SK-MEL-5 (cell line): ENCODE measurements at regions not wholly inside any gene's neighbourhood (a gene's known extent, or its start where the extent isn't known, plus 50 kb on each side); places are given as distances from the start of the nearest gene placed in this dataset.

Experiments
- DNase-seq: peaks from one replicate; pipeline ENCODE4 v3.0.0-alpha.2; 2016; ENCODE audit warnings: low read depth, low spot score
- in situ Hi-C: cut with HindIII; loops from 2 replicates; pipeline ENCODE4 v1.10.0; 2016; ENCODE audit warnings: low sequenced_read_pairs, high pct_unique_total_duplicates, low pct_unique_long_range_greater_than_20kb

GRCh38 chr2:38509947-38510326, 92.8 kb downstream of the HNRNPLL start:
- no peak for DNase-seq
- in situ Hi-C loops = no loop called here

DNA sequence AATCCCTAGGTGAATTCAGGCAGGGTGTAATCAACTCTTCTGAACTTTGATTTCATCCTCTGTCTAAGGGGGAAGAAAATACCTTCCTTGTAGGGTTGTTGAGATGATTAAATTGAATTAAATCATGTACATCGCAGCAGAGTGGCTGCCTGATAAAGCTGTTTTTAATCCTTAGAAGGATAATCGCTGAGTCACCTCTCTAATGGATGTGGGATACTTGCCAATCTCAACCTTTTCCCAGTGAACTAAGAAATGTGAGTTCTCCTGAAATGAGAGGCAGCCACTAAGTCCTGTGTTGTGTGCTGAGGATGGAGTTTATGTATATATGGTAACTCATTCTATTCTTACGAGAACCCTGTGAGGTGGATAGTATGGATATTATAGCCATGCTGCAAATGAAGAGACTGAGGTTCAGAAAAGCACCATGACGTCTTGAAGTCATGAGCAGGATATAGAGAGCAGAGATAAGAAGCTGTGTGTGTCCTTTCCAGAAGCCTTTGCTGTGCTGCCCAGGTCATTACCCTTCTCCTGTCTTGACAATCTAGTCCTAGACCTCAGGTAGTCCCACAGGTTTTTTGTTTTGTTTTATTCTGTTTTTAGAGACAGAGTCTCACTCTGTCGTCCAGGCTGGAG, 93.3 kb downstream of the HNRNPLL start:
- in situ Hi-C loops = no loop called here
- DNase-seq = no peak

- DNase-seq = peak; percentile 97
- in situ Hi-C loops = no loop called here
Observed at GRCh38 chr2:38508311-38509039, 94.3 kb downstream of the HNRNPLL start.

DNA sequence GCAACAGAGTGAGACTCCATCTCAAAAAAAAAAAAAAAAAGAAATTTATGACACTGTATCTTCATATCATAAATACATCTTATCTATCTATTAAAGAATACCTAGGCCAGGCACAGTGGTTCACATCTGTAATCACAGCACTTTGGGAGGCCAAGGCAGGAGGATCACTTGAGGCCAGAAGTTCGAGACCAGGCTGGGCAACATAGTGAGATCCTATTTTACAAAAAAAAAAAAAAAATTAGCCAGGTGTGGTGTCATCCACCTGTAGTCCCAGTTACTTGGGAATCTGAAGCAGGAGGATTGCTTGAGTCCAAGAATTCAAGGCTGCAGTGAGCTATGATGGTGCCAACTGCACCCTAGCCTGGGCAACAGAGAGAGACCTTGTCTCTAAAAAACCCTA, 95.0 kb downstream of the HNRNPLL start:
- in situ Hi-C loops = no loop called here
- DNase-seq = no peak

DNA sequence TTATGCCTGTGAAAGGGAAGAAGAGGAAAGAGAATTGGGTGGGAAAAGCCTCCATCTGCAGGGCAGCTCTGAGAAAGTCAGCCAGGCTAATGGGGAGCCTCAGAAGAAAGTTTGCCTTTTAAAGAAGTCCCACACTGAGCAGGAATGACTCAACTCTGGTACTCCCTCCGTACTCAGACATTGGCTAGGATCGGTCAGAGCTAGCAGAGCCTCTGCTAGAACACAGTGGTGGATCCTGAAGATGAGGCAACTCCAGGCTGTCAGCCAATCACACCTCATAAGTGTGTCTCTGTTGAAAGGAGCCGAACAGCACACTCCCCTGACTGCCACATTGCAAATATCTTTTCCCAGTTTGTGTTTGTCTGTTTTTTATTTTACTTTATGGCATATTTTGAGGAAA, 96.9 kb downstream of the HNRNPLL start:
- DNase-seq = no peak
- in situ Hi-C loops = no loop called here

- in situ Hi-C loops = no loop called here
- DNase-seq = no peak
Observed at GRCh38 chr2:38504169-38504568, 98.6 kb downstream of the HNRNPLL start.

- in situ Hi-C loops = no loop called here
- DNase-seq = no peak
Observed at GRCh38 chr2:38502107-38502506, 100.6 kb downstream of the HNRNPLL start.

DNA sequence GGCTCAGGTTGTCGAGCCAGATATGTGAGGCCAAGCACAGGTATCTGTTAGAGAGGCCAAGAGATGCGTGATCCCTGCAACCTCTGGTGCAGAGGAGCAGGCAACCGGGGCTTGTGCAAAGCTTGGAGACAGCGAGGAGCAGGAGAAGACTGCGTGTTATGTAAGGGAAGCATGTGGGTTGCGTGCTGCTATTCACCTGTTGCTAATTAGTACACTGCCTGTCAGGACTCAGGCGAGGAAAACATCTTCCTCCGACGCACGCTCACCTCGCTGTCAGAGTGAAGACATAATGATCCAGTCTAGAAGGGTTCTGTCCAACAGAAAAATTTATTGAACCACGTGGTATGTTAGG, 102.5 kb downstream of the HNRNPLL start:
- in situ Hi-C loops = no loop called here
- DNase-seq = no peak

DNA sequence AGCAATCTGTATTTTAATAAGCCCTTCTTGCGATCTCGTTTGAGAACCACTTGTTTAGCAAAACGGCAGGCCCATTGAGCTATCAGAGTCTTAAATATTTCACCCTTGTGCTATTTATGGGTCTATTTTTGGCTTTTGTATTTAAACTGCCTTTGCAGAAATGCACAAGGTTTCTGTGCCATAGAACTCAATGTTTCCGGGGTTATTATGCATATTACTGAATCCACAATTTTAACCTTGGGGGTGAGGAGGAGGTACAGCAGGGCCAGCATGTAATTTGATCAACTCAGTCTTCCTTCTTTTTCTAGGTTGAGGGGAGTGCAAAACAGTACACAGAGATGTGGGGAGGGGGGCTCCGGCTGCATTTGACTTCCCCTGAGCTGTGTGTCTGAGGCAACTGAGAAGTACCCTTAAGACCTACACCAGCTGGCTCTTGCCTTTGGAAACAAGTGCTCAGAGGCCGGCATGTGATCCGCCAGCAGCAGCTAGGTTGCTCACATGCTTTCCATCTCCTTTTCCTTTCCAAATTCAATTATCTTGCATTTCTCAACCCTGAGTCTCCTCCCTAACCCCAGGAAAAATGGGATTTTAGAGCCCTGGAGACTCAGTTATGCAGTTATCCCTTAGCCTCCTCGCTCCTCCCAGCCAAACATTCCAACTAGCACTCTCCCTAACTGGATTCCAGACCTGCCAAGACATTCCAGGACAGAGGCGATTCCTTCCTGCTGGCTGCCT, 103.0 kb downstream of the HNRNPLL start:
- in situ Hi-C loops = no loop called here
- no peak for DNase-seq

DNA sequence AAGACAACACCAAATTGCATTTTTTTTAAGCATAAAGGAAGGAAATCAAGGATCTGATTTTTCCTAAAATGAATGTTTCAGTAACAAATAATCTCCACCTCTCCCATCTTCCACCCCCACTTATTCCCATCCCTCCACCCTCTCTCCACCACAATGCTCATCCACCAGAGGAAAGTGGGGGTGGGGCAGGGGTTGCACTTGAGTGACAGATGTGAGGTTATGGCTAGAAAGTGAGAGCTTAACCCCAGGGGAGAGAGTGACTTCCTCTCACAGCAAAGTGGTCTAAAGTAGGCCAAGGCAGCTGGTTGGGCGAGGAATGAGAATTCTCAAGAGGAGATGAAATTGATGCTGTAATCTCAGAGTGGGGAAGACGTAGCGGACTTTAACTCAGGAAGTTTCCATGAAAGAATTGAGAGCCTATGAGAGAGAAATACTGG, 104.7 kb downstream of the HNRNPLL start:
- DNase-seq = no peak
- in situ Hi-C loops = no loop called here

- no peak for DNase-seq
- in situ Hi-C loops = no loop called here
Observed at GRCh38 chr2:38497670-38498037, 105.1 kb downstream of the HNRNPLL start.

DNA sequence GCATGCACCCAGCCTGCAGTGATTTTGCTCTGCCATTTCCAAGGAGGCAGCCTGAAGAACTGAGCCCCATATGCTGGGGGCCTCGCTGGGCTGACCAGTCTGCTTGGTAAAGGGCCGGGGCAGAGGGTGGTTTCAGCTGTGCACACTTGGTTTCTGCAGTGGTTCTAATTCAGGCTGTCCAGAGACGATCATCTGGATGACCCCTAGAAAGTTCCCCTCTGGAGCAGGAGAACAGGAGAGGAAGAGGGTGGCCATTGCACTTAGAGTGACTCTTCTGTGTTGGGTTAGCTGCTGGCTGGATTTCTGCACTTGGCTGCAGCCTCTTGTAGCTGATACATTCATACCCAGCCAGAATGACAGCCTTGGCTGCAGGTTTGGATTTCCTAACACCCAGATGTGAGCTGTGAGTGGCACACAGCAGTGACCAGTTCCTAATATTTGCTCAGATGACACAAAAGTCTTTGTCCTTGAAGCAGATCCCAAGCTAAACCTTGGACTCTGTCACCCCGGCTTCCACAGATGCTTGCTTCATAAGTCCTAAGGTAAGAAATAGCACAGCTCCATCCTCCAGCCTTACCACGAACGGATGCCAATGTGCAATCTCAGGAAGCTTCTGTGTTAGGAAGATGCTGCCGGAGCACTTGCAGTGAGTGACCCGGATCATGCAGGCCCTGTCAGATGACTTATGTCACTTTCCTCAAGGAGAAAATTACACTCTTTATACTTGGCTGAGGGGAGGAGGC, 105.6 kb downstream of the HNRNPLL start:
- no peak for DNase-seq
- in situ Hi-C loops = no loop called here

- no peak for DNase-seq
- in situ Hi-C loops = no loop called here
Observed at GRCh38 chr2:38495880-38496279, 106.8 kb downstream of the HNRNPLL start.

DNA sequence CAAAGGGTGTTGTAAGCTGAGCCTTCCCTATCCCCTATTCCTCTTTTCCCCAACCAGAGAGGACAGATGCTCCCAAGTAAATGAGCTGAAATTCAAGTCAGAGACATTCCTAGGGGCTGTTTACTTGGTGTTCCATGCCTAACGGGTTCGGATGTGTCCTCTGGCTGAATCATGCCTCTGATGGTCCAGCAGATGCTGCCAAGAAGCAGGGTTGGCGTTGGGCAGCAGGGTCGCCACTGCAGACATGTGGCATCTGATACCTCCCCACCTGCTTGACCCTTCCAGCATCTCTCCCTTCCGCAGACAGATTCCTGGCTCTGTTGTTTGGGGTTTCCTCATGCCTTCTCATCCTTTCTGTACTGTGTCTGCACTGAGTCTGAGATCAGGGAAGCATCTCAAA, 108.3 kb downstream of the HNRNPLL start:
- in situ Hi-C loops = no loop called here
- no peak for DNase-seq

DNA sequence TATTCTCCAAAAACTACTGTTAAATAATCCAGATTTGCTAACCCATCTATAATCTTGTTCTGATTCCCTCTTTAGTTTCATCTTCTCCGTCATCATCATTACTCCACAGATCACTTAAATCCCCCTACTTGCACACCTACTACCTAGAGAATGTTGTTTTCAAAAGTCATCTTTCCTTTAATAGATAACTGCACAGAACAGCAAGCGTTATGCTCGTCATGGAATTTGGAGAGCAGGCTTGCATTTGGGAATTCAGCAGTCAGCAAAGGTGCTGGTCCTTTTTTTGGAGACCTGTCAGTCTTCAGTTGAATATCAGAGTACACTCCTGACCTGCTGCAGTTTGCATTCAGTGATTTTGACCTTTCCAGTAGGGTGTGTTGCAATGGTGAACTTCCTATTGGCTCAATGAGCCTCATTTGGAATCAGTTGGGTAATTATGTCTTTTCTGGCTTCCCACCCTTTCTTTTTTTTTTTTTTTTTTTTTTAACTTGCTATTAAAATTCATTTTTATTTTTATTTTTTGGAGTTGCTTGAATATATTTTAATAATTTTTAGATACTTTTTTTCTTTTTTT, 110.6 kb downstream of the HNRNPLL start:
- in situ Hi-C loops = no loop called here
- DNase-seq = no peak

DNA sequence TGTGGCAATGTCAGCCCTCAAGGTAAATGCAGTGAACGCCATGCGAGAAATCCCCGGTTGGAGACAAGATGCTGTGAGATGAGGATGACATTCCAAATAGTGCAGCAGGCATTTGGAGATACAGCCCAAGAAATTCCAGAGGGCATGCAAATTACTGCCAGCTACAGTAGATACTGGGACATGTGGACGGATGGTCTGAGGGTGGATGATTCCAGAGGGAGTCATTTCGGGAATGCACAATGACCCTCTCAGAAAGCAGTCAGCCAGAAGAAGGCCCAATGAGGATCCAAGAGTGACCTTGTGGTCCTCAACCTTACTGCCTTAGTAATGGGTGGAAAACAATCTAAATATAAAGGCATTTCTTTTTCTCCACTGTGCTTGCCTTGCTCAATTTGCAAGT, 111.3 kb downstream of the HNRNPLL start:
- in situ Hi-C loops = no loop called here

GRCh38 chr2:38489846-38490245, 112.8 kb upstream of the ATL2 start:
- no peak for DNase-seq
- in situ Hi-C loops = no loop called here

More for the DNA sequence above, 111.3 kb downstream of the HNRNPLL start:
- DNase-seq = no peak

DNA sequence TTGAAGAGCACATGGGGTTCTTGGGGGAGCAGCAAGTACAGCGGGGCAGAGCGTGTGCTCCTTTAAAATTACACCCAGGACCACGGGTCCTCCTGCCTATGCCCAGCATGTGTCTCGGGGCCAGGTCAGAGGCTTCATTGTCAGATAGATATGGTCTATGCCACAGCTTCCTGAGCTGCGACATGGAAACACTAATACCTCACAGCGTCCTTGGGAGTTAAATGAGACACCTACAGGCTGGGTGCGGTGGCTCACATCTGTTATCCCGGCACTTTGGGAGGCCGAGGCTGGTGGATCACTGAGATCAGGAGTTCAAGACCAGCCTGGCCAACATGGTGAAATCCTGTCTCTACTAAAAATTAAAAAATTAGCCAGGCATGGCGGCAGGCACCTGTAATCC, 110.8 kb upstream of the ATL2 start:
- peak; percentile 14 for DNase-seq
- in situ Hi-C loops = no loop called here
